Stimulated activated CD8-positive, alpha-beta memory T cell treated with anti-CD3 and anti-CD28 coated beads, Interleukin-4, amount 100 ng/mL, for 48 hours (primary cell): ENCODE measurements at regions not wholly inside any gene's neighbourhood (a gene's known extent, or its start where the extent isn't known, plus 50 kb on each side); places are given as distances from the start of the nearest gene placed in this dataset.
A peak's percentile ranks its signal among the peaks of the same experiment; 100 is the strongest.
"Not testable (repeated sequence)": the region's sequence is repeated elsewhere in the genome, so short reads cannot be mapped to it uniquely, and the experiment has no call there.

Experiments used
- DNase-seq: peaks from one replicate; pipeline ENCODE4 v3.0.0-alpha.2; 2020

- DNase-seq = no peak
These were observed 1960.9 kb upstream of the DEFB115 start for GRCh38 chr20:29296256-29297230.

- DNase-seq = no peak
These were observed 1959.8 kb upstream of the DEFB115 start for GRCh38 chr20:29297411-29298270.

- DNase-seq = no peak
These were observed 1959.2 kb upstream of the DEFB115 start for GRCh38 chr20:29298271-29298590.

GRCh38 chr20:29298759-29299613 lies 1958.5 kb upstream of the DEFB115 start:
- no peak for DNase-seq

GRCh38 chr20:29299811-29300578 lies 1957.5 kb upstream of the DEFB115 start:
- no peak for DNase-seq

- no peak for DNase-seq
These were observed 1956.6 kb upstream of the DEFB115 start for GRCh38 chr20:29300579-29301551.

GRCh38 chr20:29301624-29302259 lies 1955.7 kb upstream of the DEFB115 start:
- no peak for DNase-seq

GRCh38 chr20:29302979-29303644 lies 1954.4 kb upstream of the DEFB115 start:
- DNase-seq = no peak

GRCh38 chr20:29306390-29307072 lies 1950.9 kb upstream of the DEFB115 start:
- DNase-seq = peak; percentile 46

- DNase-seq = not testable (repeated sequence)
These were observed 1950.0 kb upstream of the DEFB115 start for GRCh38 chr20:29307484-29307883.

- not testable (repeated sequence) for DNase-seq
These were observed 1948.5 kb upstream of the DEFB115 start for GRCh38 chr20:29308956-29309355.

GRCh38 chr20:29309481-29309880 lies 1948.0 kb upstream of the DEFB115 start:
- DNase-seq = not testable (repeated sequence)

- DNase-seq = not testable (repeated sequence)
These were observed 1946.4 kb upstream of the DEFB115 start for GRCh38 chr20:29311046-29311445.

- DNase-seq = not testable (repeated sequence)
These were observed 1944.8 kb upstream of the DEFB115 start for GRCh38 chr20:29312679-29313078.

GRCh38 chr20:29313481-29313880 lies 1944.0 kb upstream of the DEFB115 start:
- DNase-seq = no peak

- no peak for DNase-seq
These were observed 1943.2 kb upstream of the DEFB115 start for GRCh38 chr20:29314294-29314693.

- no peak for DNase-seq
These were observed 1938.5 kb upstream of the DEFB115 start for GRCh38 chr20:29318871-29319461.

- no peak for DNase-seq
These were observed 1937.7 kb upstream of the DEFB115 start for GRCh38 chr20:29319725-29320124.
